ENCODE measurements at regions not wholly inside any gene's neighbourhood (a gene's known extent, or its start where the extent isn't known, plus 50 kb on each side); places are given as distances from the start of the nearest gene placed in this dataset.
A peak's percentile ranks its signal among the peaks of the same experiment; 100 is the strongest.

DNA sequence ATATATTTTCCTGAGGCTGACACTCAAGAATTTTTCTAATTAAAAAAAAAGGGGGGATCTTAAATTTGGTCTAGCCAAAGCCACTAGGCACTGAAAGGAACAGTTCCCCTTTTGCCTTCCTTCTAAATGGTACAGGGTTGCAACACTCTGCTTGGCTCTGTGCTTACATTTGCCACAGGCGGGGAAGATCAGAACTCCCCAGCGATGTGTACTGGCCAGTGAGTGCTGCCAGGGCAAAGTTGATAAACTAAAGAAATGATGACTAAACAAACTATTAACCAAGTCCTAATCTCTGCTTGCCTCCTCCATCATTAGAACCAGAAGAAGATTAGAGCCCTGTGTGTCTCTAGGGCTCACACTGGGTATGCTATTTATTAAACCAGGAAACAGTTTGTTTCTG, 75.3 kb upstream of the SCEL start:
- POLR2A ChIA-PET (ENCODE audit: unreplicated experiment): interaction anchor here (0.6 kb wide), 1 partner anchor 1533 kb away, joined by 6 read pairs; no protein-coding TSS in a partner anchor
- TF ChIP-seq, protein P1, sequence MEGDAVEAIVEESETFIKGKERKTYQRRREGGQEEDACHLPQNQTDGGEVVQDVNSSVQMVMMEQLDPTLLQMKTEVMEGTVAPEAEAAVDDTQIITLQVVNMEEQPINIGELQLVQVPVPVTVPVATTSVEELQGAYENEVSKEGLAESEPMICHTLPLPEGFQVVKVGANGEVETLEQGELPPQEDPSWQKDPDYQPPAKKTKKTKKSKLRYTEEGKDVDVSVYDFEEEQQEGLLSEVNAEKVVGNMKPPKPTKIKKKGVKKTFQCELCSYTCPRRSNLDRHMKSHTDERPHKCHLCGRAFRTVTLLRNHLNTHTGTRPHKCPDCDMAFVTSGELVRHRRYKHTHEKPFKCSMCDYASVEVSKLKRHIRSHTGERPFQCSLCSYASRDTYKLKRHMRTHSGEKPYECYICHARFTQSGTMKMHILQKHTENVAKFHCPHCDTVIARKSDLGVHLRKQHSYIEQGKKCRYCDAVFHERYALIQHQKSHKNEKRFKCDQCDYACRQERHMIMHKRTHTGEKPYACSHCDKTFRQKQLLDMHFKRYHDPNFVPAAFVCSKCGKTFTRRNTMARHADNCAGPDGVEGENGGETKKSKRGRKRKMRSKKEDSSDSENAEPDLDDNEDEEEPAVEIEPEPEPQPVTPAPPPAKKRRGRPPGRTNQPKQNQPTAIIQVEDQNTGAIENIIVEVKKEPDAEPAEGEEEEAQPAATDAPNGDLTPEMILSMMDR (conservative IDR thresholded peaks at IDR 0.05; ENCODE audit: low read depth, low read length): no peak
- TF ChIP-seq EZH2 (IDR thresholded peaks at IDR 0.05; ENCODE audit: low read length, unreplicated experiment) (no peak), EZH2phosphoT487 (IDR thresholded peaks at IDR 0.05; ENCODE audit: borderline replicate concordance, low read length) (no peak)
- ATAC-seq (no peak), DNase-seq (peak; percentile 1)
- Histone ChIP-seq H3K4me1 (ENCODE audit: insufficient read depth, low read length) (no peaks in the 10 kb centered on the region), H3F3A (ENCODE audit: low read length, unreplicated experiment) (no peaks in the 10 kb centered on the region), H4K20me1 (ENCODE audit: low read length) (no peaks in the 10 kb centered on the region), H3K9ac (ENCODE audit: low read length) (no peak overlapping the region), H3K9me3 (ENCODE audit: low read length) (no peaks in the 10 kb centered on the region), H3K27ac (ENCODE audit: low read length) (no peak overlapping the region), H3K9me2 (replicated peaks; ENCODE audit: low read length) (no peaks in the 10 kb centered on the region), H3K27me3 (ENCODE audit: low read length) (no peaks in the 10 kb centered on the region), H3K4me2 (ENCODE audit: low read length) (no peak overlapping the region), H2AFZ (ENCODE audit: low read length) (no peak overlapping the region), H3K79me2 (ENCODE audit: low read length) (no peaks in the 10 kb centered on the region), H3K36me3 (ENCODE audit: low read depth, low read length) (no peaks in the 10 kb centered on the region), H3K4me3 (ENCODE audit: low read length) (no peak overlapping the region)
- no TSS peak for BruUV-seq (replicated peaks)
- CTCF ChIA-PET: no interaction called here
- intact Hi-C loops (cut with micrococcal nuclease): no loop called here

DNA sequence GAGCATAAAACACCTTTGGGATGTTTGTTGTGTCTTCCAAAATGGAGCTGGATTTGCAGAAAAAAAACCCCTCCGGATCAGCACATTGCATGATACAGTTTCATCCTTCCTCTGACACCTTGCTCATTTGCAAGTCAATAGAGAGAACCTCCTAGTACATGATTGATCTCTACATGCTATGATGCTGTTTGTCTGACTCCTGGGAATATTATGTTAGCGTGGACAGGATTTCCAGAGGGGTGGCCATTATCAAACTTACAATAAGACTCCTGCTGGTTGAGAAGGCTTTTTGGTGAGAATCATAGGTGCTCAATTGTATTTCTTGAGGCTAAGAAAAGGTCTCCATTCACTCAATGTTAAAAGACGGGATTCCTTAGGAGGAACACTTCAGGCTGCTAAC, 75.9 kb upstream of the SCEL start:
- H3K36me3 ChIP-seq (ENCODE audit: low read depth, low read length): no peaks in the 10 kb centered on the region
- no peaks in the 10 kb centered on the region for H3K27me3 ChIP-seq (ENCODE audit: low read length)
- H3K4me1 ChIP-seq (ENCODE audit: insufficient read depth, low read length): no peaks in the 10 kb centered on the region
- no peaks in the 10 kb centered on the region for H3K79me2 ChIP-seq (ENCODE audit: low read length)
- no peaks in the 10 kb centered on the region for H3K9me3 ChIP-seq (ENCODE audit: low read length)
- H4K20me1 ChIP-seq (ENCODE audit: low read length): no peaks in the 10 kb centered on the region
- intact Hi-C loops (cut with micrococcal nuclease): no loop called here
- ATAC-seq (no peak), DNase-seq (peak; percentile 1)
- no peak overlapping the region for H2AFZ ChIP-seq (ENCODE audit: low read length)
- H3F3A ChIP-seq (ENCODE audit: low read length, unreplicated experiment): no peaks in the 10 kb centered on the region
- ChIA-PET POLR2A (ENCODE audit: unreplicated experiment) (no interaction called here), CTCF (no interaction called here)
- no peak overlapping the region for H3K4me3 ChIP-seq (ENCODE audit: low read length)
- H3K4me2 ChIP-seq (ENCODE audit: low read length): no peak overlapping the region
- TF ChIP-seq, protein P1 (conservative IDR thresholded peaks at IDR 0.05; ENCODE audit: low read depth, low read length): no peak
- TF ChIP-seq EZH2phosphoT487 (IDR thresholded peaks at IDR 0.05; ENCODE audit: borderline replicate concordance, low read length) (no peak), EZH2 (IDR thresholded peaks at IDR 0.05; ENCODE audit: low read length, unreplicated experiment) (no peak)
- H3K27ac ChIP-seq (ENCODE audit: low read length): no peak overlapping the region
- no TSS peak for BruUV-seq (replicated peaks)
- no peaks in the 10 kb centered on the region for H3K9me2 ChIP-seq (replicated peaks; ENCODE audit: low read length)
- H3K9ac ChIP-seq (ENCODE audit: low read length): no peak overlapping the region

DNA sequence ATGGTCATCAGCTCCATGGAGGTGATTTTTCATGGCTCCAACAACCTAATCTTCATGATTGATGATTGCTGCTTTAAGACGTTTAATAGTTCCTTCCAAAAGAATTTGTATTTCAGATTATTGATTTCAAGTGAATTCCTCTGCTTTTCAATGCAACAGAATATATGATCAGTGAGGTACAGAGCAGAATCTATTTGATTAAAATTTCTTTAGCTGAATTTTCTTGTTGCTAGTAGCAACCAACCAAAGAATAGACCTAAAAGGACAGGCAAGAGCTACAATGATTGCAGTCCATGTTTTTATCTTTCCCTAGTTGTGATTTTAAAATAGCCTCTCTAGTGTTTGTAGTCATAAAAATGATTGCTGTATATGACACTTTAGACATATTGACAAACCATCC, 76.8 kb upstream of the SCEL start:
- Histone ChIP-seq H3K4me1 (ENCODE audit: insufficient read depth, low read length) (no peaks in the 10 kb centered on the region), H3K27me3 (ENCODE audit: low read length) (no peaks in the 10 kb centered on the region), H3K36me3 (ENCODE audit: low read depth, low read length) (no peaks in the 10 kb centered on the region), H4K20me1 (ENCODE audit: low read length) (no peaks in the 10 kb centered on the region), H3F3A (ENCODE audit: low read length, unreplicated experiment) (no peaks in the 10 kb centered on the region), H3K9me2 (replicated peaks; ENCODE audit: low read length) (no peaks in the 10 kb centered on the region), H3K9me3 (ENCODE audit: low read length) (no peaks in the 10 kb centered on the region), H3K27ac (ENCODE audit: low read length) (no peak overlapping the region), H3K9ac (ENCODE audit: low read length) (no peak overlapping the region), H2AFZ (ENCODE audit: low read length) (no peak overlapping the region), H3K79me2 (ENCODE audit: low read length) (no peaks in the 10 kb centered on the region), H3K4me3 (ENCODE audit: low read length) (no peak overlapping the region), H3K4me2 (ENCODE audit: low read length) (no peak overlapping the region)
- BruUV-seq (replicated peaks): no TSS peak
- POLR2A ChIA-PET (ENCODE audit: unreplicated experiment): no interaction called here
- CTCF ChIA-PET: no interaction called here
- intact Hi-C loops (cut with micrococcal nuclease): no loop called here
- DNase-seq (no peak), ATAC-seq (no peak)
- TF ChIP-seq EZH2phosphoT487 (IDR thresholded peaks at IDR 0.05; ENCODE audit: borderline replicate concordance, low read length): no peak

Data from PC-3 (cell line).